ENCODE measurements at regions not wholly inside any gene's neighbourhood (a gene's known extent, or its start where the extent isn't known, plus 50 kb on each side); places are given as distances from the start of the nearest gene placed in this dataset.

- DNase-seq (ENCODE audit: low read depth, low spot score) (no peak), FAIRE-seq (no peak)
- dilution Hi-C loops (cut with MboI; ENCODE audit: extremely low pct_ligation_motif_present, low sequenced_read_pairs), result no loop called here
Measured at GRCh38 chr1:232468249-232468648, 161.7 kb downstream of the SIPA1L2 start.

GRCh38 chr1:232467073-232467760 lies 162.7 kb downstream of the SIPA1L2 start:
- no peak for FAIRE-seq
- Histone ChIP-seq H3K4me3 (ENCODE audit: control insufficient read depth in 2 of 3, extremely low read depth in 1 of 3, insufficient read depth in 2 of 3, low read depth in 1 of 3, low read length in 3 of 3) (no peak overlapping the region), H3K27me3 (ENCODE audit: control insufficient read depth, extremely low read depth, insufficient read depth, low read length) (no peaks in the 10 kb centered on the region), H3K36me3 (ENCODE audit: control insufficient read depth in 2 of 2, extremely low read depth in 1 of 2, insufficient read depth in 2 of 2, low read length in 2 of 2) (no peaks in the 10 kb centered on the region), H3K9me1 (ENCODE audit: control insufficient read depth, extremely low read depth, insufficient read depth, low read length) (no peaks in the 10 kb centered on the region), H3K9me3 (ENCODE audit: control insufficient read depth, low read depth, low read length) (no peaks in the 10 kb centered on the region), H3K27ac (ENCODE audit: control insufficient read depth, insufficient read depth, low read length) (no peak overlapping the region), H2AFZ (ENCODE audit: control insufficient read depth, low read length) (no peak overlapping the region), H3K4me2 (ENCODE audit: control insufficient read depth, extremely low read depth, insufficient read depth, low read depth, low read length) (no peak overlapping the region), H3K4me1 (ENCODE audit: control insufficient read depth, extremely low read depth, insufficient read depth, low read length) (peaks cover 3% of the 10 kb centered on the region), H4K20me1 (ENCODE audit: control insufficient read depth, extremely low read depth, insufficient read depth, low read length) (no peaks in the 10 kb centered on the region), H3K9ac (ENCODE audit: control insufficient read depth, extremely low read depth, insufficient read depth, low read length) (no peak overlapping the region), H3K79me2 (ENCODE audit: control insufficient read depth, insufficient read depth, low read length) (no peaks in the 10 kb centered on the region)
- no peak for DNase-seq (ENCODE audit: low read depth, low spot score)
- TF ChIP-seq CTCF (optimal IDR thresholded peaks at IDR 0.05 in 1 of 3, IDR thresholded peaks at IDR 0.05 in 1 of 3, conservative IDR thresholded peaks at IDR 0.05 in 1 of 3; ENCODE audit: extremely low read depth in 1 of 3, insufficient read depth in 2 of 3, low read length in 3 of 3) (no peak), EZH2 (IDR thresholded peaks at IDR 0.05; ENCODE audit: low read length) (no peak)
- dilution Hi-C loops (cut with MboI; ENCODE audit: extremely low pct_ligation_motif_present, low sequenced_read_pairs), result no loop called here

More at GRCh38 chr1:232468249-232468648, 161.7 kb downstream of the SIPA1L2 start:
- H3K4me1 ChIP-seq (ENCODE audit: control insufficient read depth, extremely low read depth, insufficient read depth, low read length), result peaks cover 3% of the 10 kb centered on the region
- H3K4me2 ChIP-seq (ENCODE audit: control insufficient read depth, extremely low read depth, insufficient read depth, low read depth, low read length), result no peak overlapping the region
- H3K9me1 ChIP-seq (ENCODE audit: control insufficient read depth, extremely low read depth, insufficient read depth, low read length), result no peaks in the 10 kb centered on the region
- H2AFZ ChIP-seq (ENCODE audit: control insufficient read depth, low read length), result no peak overlapping the region
- TF ChIP-seq CTCF (optimal IDR thresholded peaks at IDR 0.05 in 1 of 3, IDR thresholded peaks at IDR 0.05 in 1 of 3, conservative IDR thresholded peaks at IDR 0.05 in 1 of 3; ENCODE audit: extremely low read depth in 1 of 3, insufficient read depth in 2 of 3, low read length in 3 of 3), result no peak
- TF ChIP-seq EZH2 (IDR thresholded peaks at IDR 0.05; ENCODE audit: low read length), result no peak
- no peaks in the 10 kb centered on the region for H3K27me3 ChIP-seq (ENCODE audit: control insufficient read depth, extremely low read depth, insufficient read depth, low read length)
- H3K9me3 ChIP-seq (ENCODE audit: control insufficient read depth, low read depth, low read length), result no peaks in the 10 kb centered on the region
- H3K4me3 ChIP-seq (ENCODE audit: control insufficient read depth in 2 of 3, extremely low read depth in 1 of 3, insufficient read depth in 2 of 3, low read depth in 1 of 3, low read length in 3 of 3), result no peak overlapping the region
- H3K9ac ChIP-seq (ENCODE audit: control insufficient read depth, extremely low read depth, insufficient read depth, low read length), result no peak overlapping the region
- H3K36me3 ChIP-seq (ENCODE audit: control insufficient read depth in 2 of 2, extremely low read depth in 1 of 2, insufficient read depth in 2 of 2, low read length in 2 of 2), result no peaks in the 10 kb centered on the region
- H3K79me2 ChIP-seq (ENCODE audit: control insufficient read depth, insufficient read depth, low read length), result no peaks in the 10 kb centered on the region
- no peaks in the 10 kb centered on the region for H4K20me1 ChIP-seq (ENCODE audit: control insufficient read depth, extremely low read depth, insufficient read depth, low read length)
- no peak overlapping the region for H3K27ac ChIP-seq (ENCODE audit: control insufficient read depth, insufficient read depth, low read length)

Data from keratinocyte (primary cell).